GM19324 (cell line): ENCODE measurements at regions not wholly inside any gene's neighbourhood (a gene's known extent, or its start where the extent isn't known, plus 50 kb on each side); places are given as distances from the start of the nearest gene placed in this dataset.
"Not testable (repeated sequence)": the region's sequence is repeated elsewhere in the genome, so short reads cannot be mapped to it uniquely, and the experiment has no call there.

ENCODE experiments used
- ATAC-seq: cut with Tn5 transposase; IDR thresholded peaks from one replicate; pipeline ENCODE4 v1.9.1; 2021; ENCODE audit warnings: mild to moderate bottlenecking, moderate library complexity; ENCODE audit not compliant: unreplicated experiment, low FRiP score

- ATAC-seq = no peak
Measured at GRCh38 chr9:36521148-36521547, 51.5 kb upstream of the MELK start.

DNA sequence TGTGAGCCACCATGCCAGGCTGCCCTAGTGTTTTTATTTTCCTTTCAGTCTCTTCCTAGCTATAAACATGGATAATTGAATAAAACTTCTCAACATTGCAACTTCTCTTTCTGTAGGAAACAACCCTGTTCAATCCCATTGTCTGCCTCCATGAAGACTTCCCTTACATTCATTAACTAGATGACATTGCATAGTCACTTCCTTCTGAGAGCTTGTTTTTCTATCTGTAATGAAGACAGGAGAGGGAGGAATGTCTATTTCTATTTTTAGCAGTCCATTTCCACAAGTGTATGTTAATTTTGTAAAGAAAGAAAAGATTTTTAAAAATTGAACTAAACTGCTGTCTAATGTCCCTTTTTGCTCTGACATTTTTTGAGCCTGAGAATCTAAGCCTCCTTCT is 55.6 kb upstream of the MELK start:
- ATAC-seq = no peak

DNA sequence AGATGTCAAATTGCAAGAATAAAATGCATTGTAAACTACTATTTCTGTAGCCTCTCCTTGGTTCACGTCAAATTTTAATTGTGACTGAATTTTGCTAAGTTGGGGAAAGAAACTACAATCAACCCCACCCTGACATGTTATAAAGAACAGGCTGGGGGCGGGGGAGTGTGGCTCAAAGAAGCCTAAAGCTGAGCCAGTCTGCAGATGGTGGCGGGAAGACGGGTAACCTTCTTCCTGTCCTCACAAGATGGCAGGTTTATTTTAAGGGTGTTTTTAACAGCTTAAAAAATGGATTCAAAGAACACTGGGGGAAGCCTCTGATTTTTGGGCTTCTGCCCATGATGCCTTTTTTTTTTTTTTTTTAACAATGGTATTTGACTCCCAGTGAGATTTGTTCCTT is 68.5 kb upstream of the MELK start:
- no peak for ATAC-seq

DNA sequence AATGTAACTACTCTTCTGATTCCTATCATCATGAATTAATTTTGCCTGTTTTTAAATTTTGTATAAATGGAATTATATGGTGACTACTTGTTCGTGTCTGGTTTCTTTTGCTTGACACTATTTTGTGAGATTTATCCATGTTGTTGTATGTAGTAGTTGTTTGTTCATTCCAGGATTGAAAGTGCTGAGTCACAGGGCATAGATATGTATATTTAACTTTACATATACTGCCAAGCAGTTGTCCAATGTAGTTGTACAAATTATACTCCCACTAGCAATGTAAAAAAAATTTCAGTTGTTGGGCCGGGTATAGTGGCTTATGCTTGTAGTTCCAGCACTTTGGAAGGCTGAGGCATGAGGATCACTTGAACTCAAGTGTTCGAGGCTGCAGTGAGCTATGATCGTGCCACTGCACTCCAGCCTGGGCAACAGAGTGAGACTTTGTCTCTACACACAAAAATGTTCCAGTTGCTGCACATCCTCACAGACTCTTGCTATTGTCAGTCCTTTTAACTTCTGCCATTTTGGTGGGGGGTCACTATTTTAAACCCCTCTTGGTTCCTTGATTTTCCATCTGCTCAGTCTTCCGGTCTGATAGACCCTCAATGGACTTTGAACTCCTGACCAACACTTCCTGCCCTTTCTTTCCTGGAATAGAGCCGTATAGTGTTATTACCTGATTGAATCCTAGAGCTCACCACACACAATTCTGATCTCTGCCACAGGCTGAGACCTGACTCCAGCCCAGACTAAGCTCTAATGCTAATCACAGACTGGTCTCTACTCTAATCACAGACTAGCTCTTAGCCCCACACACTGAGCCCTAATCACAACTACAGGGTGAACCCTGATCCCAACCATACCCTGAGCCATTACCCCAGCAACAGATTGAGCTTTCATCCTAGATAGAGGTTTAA is 69.3 kb upstream of the MELK start:
- no peak for ATAC-seq

GRCh38 chr9:36501727-36502126 is 71.0 kb upstream of the MELK start:
- ATAC-seq = no peak

DNA sequence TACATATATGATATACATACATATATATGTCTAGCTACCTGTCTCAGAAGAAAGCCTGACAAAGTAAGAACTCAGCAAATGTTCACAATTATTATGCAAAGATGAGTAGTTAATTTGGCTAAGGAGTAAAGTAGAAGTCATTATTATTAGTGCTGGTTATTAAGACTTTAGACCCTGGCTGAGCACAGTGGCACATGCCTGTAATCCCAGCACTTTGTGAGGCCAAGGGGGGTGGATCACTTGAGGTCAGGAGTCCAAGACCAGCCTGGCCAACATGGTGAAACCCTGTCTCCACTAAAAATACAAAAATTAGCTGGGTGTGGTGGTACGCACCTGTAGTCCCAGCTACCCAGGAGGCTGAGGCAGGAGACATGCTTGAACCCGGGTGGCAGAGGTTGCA is 71.8 kb upstream of the MELK start:
- ATAC-seq = not testable (repeated sequence)

DNA sequence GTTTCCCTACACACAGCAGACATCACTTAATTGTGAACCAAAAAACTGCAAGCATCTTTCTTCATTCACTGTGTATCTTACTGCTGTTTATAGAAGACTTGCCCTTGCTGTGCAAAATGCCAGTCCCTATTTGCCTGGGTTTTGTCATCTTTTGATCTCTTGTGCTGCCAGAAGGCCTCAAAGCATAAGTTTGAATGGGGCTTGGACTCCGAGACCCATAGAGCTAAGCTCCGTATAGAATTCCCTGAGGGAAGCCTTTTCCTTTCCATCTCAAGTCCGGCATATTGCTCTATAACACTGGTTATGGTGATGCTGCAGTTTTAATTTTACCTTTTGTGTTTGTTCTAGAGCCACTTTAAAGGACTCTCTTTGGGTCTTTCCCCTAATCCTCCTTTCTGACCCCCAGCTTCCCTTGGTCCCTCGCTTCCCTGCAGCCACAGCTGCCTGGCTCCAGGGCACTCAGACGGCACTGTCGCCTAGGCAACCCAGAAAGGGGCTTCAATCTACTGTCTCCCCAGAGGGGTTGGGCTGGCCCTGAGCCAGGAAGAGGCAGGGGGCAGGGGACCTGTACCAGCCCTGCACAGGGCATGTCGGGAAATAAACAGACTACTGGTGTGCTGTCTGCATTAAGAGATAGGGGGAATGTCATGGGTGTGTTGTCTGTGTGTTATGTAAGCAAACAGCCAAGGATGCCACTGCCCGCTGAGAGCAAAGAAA is 73.4 kb upstream of the MELK start:
- no peak for ATAC-seq

DNA sequence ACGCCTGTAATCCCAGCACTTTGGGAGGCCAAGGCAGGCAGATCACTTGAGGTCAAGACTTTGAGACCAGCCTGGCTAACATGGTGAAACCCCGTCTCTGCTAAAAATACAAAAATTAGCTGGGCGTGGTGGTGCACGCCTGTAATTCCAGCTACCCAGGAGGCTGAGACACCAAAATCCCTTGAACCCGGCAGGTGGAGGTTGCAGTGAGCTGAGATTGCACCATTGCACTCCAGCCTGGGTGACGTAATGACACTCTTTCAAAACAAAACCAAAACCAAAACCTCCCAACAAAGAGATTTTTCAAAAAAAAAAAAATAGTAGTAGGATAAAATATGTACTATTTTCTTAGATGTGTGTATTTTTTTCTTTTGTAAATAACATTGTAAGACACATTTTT is 79.1 kb upstream of the MELK start:
- ATAC-seq = not testable (repeated sequence)

- no peak for ATAC-seq
Measured at GRCh38 chr9:36492865-36493264, 79.8 kb upstream of the MELK start.

DNA sequence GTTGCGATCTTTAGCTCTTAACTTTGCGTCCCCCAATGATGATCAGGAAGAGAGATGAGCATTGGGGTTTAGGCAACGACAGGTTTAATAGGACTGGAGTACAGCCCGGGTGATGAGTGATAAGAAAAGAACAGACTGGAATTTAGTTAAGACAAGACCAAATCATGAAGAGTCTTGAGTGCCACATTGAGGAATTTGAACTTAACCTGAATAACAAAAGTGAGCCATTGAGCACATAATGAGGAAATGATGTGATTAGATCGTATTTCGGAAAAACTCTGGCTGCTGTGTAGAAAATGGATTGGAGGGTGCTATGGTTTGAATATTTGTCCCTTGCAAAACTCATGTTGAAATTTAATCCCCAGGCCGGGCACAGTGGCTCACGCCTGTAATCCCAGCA is 83.2 kb upstream of the MELK start:
- ATAC-seq = no peak

- ATAC-seq = no peak
Measured at GRCh38 chr9:36488389-36488756, 84.3 kb upstream of the MELK start.

DNA sequence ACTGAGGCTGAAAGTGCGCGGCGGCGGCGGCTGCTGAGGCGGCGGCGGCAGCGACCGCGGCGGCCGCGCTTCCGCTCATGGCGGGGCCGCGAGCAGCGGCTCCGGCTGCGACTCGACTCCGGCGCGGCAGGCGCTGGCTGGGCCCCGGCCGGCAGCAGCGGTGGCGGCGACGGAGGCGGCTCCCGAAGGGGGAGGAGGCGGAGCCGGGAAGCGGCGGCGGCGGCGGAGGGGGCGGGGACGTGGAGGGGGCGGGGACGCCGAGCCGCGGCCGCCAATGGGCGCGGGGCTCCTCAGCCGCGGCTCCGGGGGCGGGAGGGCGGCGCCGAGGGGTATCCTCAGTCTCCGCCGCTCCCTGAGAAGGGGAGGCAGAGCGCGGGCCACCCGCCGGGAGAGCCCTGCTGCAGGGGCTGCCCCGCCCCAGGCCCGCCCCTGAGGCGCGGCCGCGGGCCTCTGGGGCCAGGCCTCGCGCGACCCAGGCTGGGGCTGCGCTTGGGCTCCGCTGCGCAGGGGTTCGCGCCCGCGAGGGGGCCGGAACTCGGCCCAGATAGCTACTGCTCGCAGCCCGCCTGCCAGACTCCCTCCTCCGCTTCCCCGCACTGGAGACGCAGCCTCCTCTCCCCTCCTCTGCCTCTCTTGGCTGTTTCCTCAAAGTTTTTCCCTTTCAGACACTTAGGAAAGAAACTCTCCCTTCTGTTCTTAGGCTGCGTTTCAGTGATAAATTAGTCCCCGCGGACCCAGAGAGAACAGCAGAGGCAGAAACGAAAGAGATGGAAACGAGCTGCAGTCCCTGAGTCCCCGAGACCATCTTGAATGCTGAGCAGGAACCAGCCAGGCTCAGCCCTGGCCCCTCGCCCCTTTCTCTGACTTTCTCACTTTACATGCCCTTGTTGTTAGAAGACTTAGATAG is 85.0 kb upstream of the MELK start:
- ATAC-seq = peak; percentile 89

DNA sequence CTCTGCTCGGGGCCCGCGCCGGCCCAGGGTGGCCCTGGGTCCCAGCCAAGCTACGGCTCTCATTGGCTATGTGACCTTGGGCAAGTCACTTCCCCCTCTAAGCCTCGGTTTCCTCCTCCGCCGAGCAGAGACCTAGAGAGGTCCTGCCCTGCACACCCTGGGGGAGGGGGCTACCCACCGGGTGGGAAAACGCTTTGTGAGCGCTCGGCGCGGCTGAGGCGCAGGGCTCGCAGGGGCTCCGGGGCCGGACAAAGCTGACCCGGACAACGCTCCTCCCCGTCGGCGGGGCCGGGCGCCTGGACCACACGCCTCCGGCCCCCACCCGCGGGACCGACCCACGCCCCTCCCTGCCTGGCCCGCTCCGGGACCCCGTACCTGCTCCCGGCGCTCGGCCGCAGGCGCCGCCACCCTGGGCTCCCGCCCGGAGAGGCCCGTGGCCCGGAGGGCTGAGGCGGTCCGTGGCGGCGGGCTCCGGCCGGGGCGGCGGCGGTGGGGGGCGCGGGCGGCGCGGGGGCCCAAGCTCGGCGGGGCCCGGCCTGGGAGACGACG is 85.7 kb upstream of the MELK start:
- peak; percentile 58 for ATAC-seq

DNA sequence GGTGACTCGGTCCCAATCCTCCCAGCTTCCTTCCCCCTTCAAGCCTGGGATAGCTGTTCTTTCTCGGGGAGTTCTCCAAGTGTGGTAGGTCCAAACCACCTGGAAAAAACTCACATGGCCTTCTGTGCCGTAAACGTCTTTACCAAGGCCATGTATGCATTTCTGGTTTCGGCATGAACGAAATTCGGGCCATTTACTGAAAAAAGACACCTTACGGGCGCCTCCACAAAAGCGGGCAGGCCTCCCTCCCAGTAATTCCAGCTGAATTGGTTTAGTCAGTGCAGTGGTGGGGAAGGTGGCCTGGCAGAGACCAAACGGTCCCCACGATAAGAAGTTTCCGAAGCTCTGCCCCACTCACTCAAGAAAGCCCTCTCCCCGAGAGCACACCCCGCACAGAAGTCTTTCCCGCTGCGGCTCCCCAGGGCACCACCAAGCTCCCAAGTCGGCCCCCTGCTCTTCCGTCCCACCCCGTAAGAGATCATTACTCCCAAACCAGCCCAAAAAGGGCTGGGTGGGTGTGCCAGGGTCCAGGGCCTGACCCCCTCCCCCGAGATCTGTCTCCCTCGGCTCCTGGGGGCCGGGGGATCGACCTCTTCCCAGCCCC is 86.3 kb upstream of the MELK start:
- no peak for ATAC-seq

DNA sequence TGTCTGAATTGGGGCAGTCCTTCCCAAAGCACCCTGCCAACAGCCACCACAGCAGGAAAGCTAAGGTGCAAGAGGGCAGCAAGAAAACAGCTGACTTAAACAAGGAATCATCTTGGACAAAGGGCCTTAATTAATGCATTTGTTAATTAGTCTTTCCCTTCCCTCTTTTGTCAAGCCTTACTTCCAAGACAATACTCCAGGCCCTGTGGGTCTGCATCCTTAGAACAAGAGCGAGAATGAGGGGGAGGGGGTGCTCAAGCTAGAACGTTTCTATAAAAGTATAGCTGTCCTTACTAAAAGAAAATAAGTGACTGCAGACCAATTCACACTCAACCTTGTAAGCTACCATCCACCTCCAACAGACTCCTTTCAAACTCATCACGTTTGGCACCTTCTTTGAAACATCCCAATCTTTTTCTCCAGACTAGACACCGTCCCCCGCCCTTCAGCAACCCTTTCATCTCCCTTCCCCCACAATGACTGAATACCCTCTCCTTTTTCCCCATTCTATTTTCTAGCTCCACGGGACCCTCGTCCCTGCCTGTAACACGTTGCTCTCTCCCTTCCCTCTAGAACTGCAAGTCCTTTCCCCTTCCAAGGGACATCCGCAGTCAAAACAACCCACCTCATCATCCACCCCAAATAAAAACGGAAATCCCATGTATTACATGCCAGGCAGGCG is 85.7 kb upstream of the RNF38 start:
- no peak for ATAC-seq

GRCh38 chr9:36484124-36484523 is 84.1 kb upstream of the RNF38 start:
- no peak for ATAC-seq

- ATAC-seq = no peak
Measured at GRCh38 chr9:36479101-36479500, 79.0 kb upstream of the RNF38 start.

GRCh38 chr9:36471359-36471758 is 71.3 kb upstream of the RNF38 start:
- ATAC-seq = no peak

GRCh38 chr9:36470643-36471290 is 70.7 kb upstream of the RNF38 start:
- peak; percentile 77 for ATAC-seq
